ENCODE measurements at regions not wholly inside any gene's neighbourhood (a gene's known extent, or its start where the extent isn't known, plus 50 kb on each side); places are given as distances from the start of the nearest gene placed in this dataset.

DNA sequence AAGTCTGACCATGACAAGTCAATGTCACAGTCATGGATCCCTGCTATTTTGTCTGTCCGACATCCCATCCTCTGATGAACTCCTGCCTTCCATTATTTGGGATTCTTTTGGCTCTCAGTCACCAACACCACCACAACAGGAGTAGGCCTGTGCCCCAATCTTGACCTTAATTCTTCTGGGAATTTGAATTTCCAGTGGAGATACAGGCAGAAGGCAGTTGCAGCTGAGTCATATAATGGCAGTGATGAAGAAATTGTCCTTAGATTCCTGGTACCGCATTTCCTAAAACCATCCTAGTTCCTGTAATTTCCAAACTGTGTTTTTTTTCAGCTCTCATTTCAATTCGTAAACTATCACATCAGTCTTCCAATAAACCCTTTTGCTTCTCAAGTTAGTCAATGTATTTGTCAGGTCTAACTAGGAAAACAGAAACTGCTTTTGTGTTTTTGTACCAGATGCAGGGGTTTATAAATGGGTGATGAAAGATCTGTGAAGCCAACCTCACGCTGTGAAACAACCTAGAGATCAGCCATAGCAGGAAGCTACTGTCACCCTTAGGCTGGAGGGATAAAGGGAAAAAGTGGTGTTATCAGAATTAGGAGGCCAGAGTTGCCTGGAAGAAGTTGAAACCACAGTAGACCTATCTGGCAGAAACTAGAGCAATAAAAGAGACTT, 126.3 kb upstream of the TMEM108 start:
- TF ChIP-seq, protein P1, sequence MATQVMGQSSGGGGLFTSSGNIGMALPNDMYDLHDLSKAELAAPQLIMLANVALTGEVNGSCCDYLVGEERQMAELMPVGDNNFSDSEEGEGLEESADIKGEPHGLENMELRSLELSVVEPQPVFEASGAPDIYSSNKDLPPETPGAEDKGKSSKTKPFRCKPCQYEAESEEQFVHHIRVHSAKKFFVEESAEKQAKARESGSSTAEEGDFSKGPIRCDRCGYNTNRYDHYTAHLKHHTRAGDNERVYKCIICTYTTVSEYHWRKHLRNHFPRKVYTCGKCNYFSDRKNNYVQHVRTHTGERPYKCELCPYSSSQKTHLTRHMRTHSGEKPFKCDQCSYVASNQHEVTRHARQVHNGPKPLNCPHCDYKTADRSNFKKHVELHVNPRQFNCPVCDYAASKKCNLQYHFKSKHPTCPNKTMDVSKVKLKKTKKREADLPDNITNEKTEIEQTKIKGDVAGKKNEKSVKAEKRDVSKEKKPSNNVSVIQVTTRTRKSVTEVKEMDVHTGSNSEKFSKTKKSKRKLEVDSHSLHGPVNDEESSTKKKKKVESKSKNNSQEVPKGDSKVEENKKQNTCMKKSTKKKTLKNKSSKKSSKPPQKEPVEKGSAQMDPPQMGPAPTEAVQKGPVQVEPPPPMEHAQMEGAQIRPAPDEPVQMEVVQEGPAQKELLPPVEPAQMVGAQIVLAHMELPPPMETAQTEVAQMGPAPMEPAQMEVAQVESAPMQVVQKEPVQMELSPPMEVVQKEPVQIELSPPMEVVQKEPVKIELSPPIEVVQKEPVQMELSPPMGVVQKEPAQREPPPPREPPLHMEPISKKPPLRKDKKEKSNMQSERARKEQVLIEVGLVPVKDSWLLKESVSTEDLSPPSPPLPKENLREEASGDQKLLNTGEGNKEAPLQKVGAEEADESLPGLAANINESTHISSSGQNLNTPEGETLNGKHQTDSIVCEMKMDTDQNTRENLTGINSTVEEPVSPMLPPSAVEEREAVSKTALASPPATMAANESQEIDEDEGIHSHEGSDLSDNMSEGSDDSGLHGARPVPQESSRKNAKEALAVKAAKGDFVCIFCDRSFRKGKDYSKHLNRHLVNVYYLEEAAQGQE (IDR thresholded peaks at IDR 0.05; ENCODE audit: low read depth, low read length) = no peak
- no peak for TF ChIP-seq RFX5 (IDR thresholded peaks at IDR 0.05; ENCODE audit: low read length)
- TF ChIP-seq, protein P2, sequence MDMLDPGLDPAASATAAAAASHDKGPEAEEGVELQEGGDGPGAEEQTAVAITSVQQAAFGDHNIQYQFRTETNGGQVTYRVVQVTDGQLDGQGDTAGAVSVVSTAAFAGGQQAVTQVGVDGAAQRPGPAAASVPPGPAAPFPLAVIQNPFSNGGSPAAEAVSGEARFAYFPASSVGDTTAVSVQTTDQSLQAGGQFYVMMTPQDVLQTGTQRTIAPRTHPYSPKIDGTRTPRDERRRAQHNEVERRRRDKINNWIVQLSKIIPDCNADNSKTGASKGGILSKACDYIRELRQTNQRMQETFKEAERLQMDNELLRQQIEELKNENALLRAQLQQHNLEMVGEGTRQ (IDR thresholded peaks at IDR 0.05; ENCODE audit: borderline replicate concordance, low read depth, low read length) = no peak
- TF ChIP-seq, protein P3, sequence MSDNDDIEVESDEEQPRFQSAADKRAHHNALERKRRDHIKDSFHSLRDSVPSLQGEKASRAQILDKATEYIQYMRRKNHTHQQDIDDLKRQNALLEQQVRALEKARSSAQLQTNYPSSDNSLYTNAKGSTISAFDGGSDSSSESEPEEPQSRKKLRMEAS (IDR thresholded peaks at IDR 0.05; ENCODE audit: low read depth) = no peak
- H3K27ac ChIP-seq (ENCODE audit: low read depth in 2 of 2, low read length in 1 of 2) = no peak overlapping the region
- H4K20me1 ChIP-seq (ENCODE audit: insufficient read depth) = no peaks in the 10 kb centered on the region
- no peak overlapping the region for H3K4me3 ChIP-seq (ENCODE audit: low read depth in 2 of 2, low read length in 1 of 2)
- 52% methylated on average over 4 of the region's 4 CpGs for WGBS (ENCODE audit: low lambda C conversion rate)
- H3K4me1 ChIP-seq (ENCODE audit: control insufficient read depth in 1 of 2, insufficient read depth in 2 of 2, low read depth in 1 of 2, low read length in 1 of 2) = no peaks in the 10 kb centered on the region; a peak in 1 of 4 replicates
- H2AFZ ChIP-seq (ENCODE audit: low read depth) = no peak overlapping the region
- no peaks in the 10 kb centered on the region for H3K9me3 ChIP-seq
- no peaks in the 10 kb centered on the region for H3F3A ChIP-seq (replicated peaks; ENCODE audit: insufficient read depth)
- no peak for DNase-seq
- no peaks in the 10 kb centered on the region for H3K27me3 ChIP-seq (ENCODE audit: insufficient read depth)
- ChIA-PET POLR2A (no interaction called here), CTCF (interaction anchor here (1.1 to 1.8 kb wide), 2 partner anchors 11 to 12 kb away, joined by 3 to 4 read pairs; no protein-coding TSS in a partner anchor)
- no peak overlapping the region for H3K9ac ChIP-seq
- no peak overlapping the region for H3K4me2 ChIP-seq
- no peaks in the 10 kb centered on the region for H3K36me3 ChIP-seq (replicated peaks in 1 of 2; ENCODE audit: control insufficient read depth in 1 of 2, insufficient read depth in 2 of 2, low read length in 1 of 2)
- no peaks in the 10 kb centered on the region for H3K9me2 ChIP-seq
- H3K79me2 ChIP-seq (ENCODE audit: insufficient read depth) = no peaks in the 10 kb centered on the region

DNA sequence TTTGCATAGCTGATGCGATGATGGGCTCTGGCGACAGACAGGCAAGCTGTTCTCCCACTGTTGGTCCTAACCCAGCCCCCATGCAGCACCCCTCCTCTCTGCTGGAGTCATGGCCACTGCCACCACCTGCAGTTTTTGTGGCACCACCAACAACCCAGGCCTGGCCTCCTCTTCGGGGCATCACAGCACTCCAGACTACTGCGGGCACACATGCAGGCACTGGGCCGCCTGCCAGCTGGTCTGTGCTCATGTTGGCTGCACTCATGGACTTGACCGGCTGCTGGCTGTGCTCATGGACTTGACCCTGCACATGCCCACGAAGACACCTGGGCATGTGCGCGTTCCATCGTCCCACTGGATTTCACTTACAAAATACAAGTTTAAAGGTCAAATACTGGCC, 130.9 kb upstream of the TMEM108 start:
- no peak overlapping the region for H2AFZ ChIP-seq (ENCODE audit: low read depth)
- POLR2A ChIA-PET = no interaction called here
- H3K79me2 ChIP-seq (ENCODE audit: insufficient read depth) = no peaks in the 10 kb centered on the region
- H3K9ac ChIP-seq = no peak overlapping the region
- no peak overlapping the region for H3K4me3 ChIP-seq (ENCODE audit: low read depth in 2 of 2, low read length in 1 of 2)
- H3K9me2 ChIP-seq = no peaks in the 10 kb centered on the region
- H3K27me3 ChIP-seq (ENCODE audit: insufficient read depth) = no peaks in the 10 kb centered on the region
- no peaks in the 10 kb centered on the region for H3K36me3 ChIP-seq (replicated peaks in 1 of 2; ENCODE audit: control insufficient read depth in 1 of 2, insufficient read depth in 2 of 2, low read length in 1 of 2)
- WGBS (ENCODE audit: low lambda C conversion rate) = 72% methylated on average over 8 of the region's 10 CpGs
- CTCF ChIA-PET = no interaction called here
- no peak overlapping the region for H3K27ac ChIP-seq (ENCODE audit: low read depth in 2 of 2, low read length in 1 of 2)
- no peak overlapping the region for H3K4me2 ChIP-seq
- no peak for TF ChIP-seq FOXM1 (IDR thresholded peaks at IDR 0.05; ENCODE audit: low read depth)
- no peak for TF ChIP-seq EZH2phosphoT487 (IDR thresholded peaks at IDR 0.05; ENCODE audit: borderline replicate concordance, low read depth)
- no peak for TF ChIP-seq MEF2A (IDR thresholded peaks at IDR 0.05; ENCODE audit: borderline replicate concordance, low read depth)
- TF ChIP-seq RCOR1 (IDR thresholded peaks at IDR 0.05; ENCODE audit: low read length) = no peak
- TF ChIP-seq, protein P4, sequence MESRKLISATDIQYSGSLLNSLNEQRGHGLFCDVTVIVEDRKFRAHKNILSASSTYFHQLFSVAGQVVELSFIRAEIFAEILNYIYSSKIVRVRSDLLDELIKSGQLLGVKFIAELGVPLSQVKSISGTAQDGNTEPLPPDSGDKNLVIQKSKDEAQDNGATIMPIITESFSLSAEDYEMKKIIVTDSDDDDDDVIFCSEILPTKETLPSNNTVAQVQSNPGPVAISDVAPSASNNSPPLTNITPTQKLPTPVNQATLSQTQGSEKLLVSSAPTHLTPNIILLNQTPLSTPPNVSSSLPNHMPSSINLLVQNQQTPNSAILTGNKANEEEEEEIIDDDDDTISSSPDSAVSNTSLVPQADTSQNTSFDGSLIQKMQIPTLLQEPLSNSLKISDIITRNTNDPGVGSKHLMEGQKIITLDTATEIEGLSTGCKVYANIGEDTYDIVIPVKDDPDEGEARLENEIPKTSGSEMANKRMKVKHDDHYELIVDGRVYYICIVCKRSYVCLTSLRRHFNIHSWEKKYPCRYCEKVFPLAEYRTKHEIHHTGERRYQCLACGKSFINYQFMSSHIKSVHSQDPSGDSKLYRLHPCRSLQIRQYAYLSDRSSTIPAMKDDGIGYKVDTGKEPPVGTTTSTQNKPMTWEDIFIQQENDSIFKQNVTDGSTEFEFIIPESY (IDR thresholded peaks at IDR 0.05; ENCODE audit: borderline replicate concordance, low read depth) = no peak
- no peaks in the 10 kb centered on the region for H4K20me1 ChIP-seq (ENCODE audit: insufficient read depth)
- no peaks in the 10 kb centered on the region for H3F3A ChIP-seq (replicated peaks; ENCODE audit: insufficient read depth)
- no peaks in the 10 kb centered on the region for H3K9me3 ChIP-seq
- DNase-seq = no peak
- H3K4me1 ChIP-seq (ENCODE audit: control insufficient read depth in 1 of 2, insufficient read depth in 2 of 2, low read depth in 1 of 2, low read length in 1 of 2) = no peaks in the 10 kb centered on the region; a peak in 1 of 4 replicates
